Uterus (tissue), 2 donors: ENCODE measurements at regions not wholly inside any gene's neighbourhood (a gene's known extent, or its start where the extent isn't known, plus 50 kb on each side); places are given as distances from the start of the nearest gene placed in this dataset.

Experiments
- POLR2A ChIP-seq, 2 donors: fragments of 450-650 bp; IDR thresholded peaks; one replicate each; pipeline ENCODE4 v1.6.1; 2016; ENCODE audit warnings: antibody characterized with exemption in 2 of 2, mild to moderate bottlenecking in 1 of 2, moderate library complexity in 1 of 2
- TF ChIP-seq, protein P1 (sequence below), 4 experiments: fragments of 200-600 bp in 2 of 4; fragments of 450-650 bp in 2 of 4; sonication (generic) in 2 of 4; IDR thresholded peaks; one replicate each; pipeline ENCODE4 v1.5.1; 2016 to 2019; ENCODE audit warnings: antibody characterized with exemption in 4 of 4, mild to moderate bottlenecking in 2 of 4, moderate library complexity in 1 of 4

DNA sequence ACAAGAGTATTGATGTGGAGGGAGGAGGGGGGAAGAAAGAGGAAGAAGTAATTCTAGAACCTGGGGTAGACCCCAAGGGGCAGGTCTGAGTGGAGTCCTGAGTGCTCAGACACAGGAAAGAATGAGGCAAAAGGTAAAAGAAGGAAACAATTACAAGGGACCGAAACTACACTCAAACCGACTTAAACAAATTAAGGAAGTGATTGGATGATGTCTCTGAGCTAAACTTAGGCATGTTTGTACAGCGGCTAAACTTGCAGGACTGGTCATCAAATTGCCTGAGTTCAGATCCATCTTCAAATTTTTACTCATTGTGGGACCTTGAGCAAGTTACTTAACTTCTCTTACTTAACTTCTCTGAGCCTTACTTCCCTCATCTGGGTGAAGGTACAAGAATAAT is 86.3 kb upstream of the LRRC55 start:
- TF ChIP-seq, protein P1, sequence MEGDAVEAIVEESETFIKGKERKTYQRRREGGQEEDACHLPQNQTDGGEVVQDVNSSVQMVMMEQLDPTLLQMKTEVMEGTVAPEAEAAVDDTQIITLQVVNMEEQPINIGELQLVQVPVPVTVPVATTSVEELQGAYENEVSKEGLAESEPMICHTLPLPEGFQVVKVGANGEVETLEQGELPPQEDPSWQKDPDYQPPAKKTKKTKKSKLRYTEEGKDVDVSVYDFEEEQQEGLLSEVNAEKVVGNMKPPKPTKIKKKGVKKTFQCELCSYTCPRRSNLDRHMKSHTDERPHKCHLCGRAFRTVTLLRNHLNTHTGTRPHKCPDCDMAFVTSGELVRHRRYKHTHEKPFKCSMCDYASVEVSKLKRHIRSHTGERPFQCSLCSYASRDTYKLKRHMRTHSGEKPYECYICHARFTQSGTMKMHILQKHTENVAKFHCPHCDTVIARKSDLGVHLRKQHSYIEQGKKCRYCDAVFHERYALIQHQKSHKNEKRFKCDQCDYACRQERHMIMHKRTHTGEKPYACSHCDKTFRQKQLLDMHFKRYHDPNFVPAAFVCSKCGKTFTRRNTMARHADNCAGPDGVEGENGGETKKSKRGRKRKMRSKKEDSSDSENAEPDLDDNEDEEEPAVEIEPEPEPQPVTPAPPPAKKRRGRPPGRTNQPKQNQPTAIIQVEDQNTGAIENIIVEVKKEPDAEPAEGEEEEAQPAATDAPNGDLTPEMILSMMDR (IDR thresholded peaks at IDR 0.05), result no peak
- no peak for TF ChIP-seq POLR2A (IDR thresholded peaks at IDR 0.05)
